ENCODE measurements at regions not wholly inside any gene's neighbourhood (a gene's known extent, or its start where the extent isn't known, plus 50 kb on each side); places are given as distances from the start of the nearest gene placed in this dataset.

- ATAC-seq: no peak
- H3K4me1 ChIP-seq: no peaks in the 10 kb centered on the region
- H3K36me3 ChIP-seq: no peaks in the 10 kb centered on the region
- no peak overlapping the region for H3K4me3 ChIP-seq
- no peak overlapping the region for H3K27ac ChIP-seq
- H3K9me3 ChIP-seq: no peaks in the 10 kb centered on the region
- no peak for TF ChIP-seq POLR2AphosphoS5 (IDR thresholded peaks at IDR 0.05)
- no peak for TF ChIP-seq CTCF (IDR thresholded peaks at IDR 0.05)
- no peak for TF ChIP-seq EP300 (IDR thresholded peaks at IDR 0.05)
- no peak for TF ChIP-seq POLR2A (IDR thresholded peaks at IDR 0.05)
- no peaks in the 10 kb centered on the region for H3K27me3 ChIP-seq
- 78% methylated on average over 5 of the region's 5 CpGs; no CpG with 5 or more reads in 1 of the 2 donors for WGBS, 2 donors (ENCODE audit: low coverage in 1 of 2)
Measured at GRCh38 chr20:24059174-24059573, 70.6 kb upstream of the GGTLC1 start.

GRCh38 chr20:24056491-24056890 lies 67.9 kb upstream of the GGTLC1 start:
- H3K27ac ChIP-seq: no peak overlapping the region
- H3K4me3 ChIP-seq: no peak overlapping the region
- no peak for TF ChIP-seq EP300 (IDR thresholded peaks at IDR 0.05)
- TF ChIP-seq POLR2AphosphoS5 (IDR thresholded peaks at IDR 0.05): no peak
- TF ChIP-seq POLR2A (IDR thresholded peaks at IDR 0.05): no peak
- TF ChIP-seq CTCF (IDR thresholded peaks at IDR 0.05): no peak
- H3K4me1 ChIP-seq: no peaks in the 10 kb centered on the region
- H3K36me3 ChIP-seq: no peaks in the 10 kb centered on the region
- WGBS, 2 donors (ENCODE audit: low coverage in 1 of 2): 13 to 41% methylated on average over 1 of the region's 1 CpG
- H3K9me3 ChIP-seq: no peaks in the 10 kb centered on the region
- peaks cover 7% of the 10 kb centered on the region for H3K27me3 ChIP-seq
- ATAC-seq: no peak

- Histone ChIP-seq H3K27ac (no peak overlapping the region), H3K4me1 (no peaks in the 10 kb centered on the region), H3K36me3 (no peaks in the 10 kb centered on the region), H3K27me3 (peaks cover 7% of the 10 kb centered on the region), H3K9me3 (no peaks in the 10 kb centered on the region), H3K4me3 (no peak overlapping the region)
- 95% methylated on average over 4 of the region's 23 CpGs; no CpG with 5 or more reads in 1 of the 2 donors for WGBS, 2 donors (ENCODE audit: low coverage in 1 of 2)
- no peak for ATAC-seq
- TF ChIP-seq CTCF (IDR thresholded peaks at IDR 0.05): no peak
- no peak for TF ChIP-seq EP300 (IDR thresholded peaks at IDR 0.05)
- TF ChIP-seq POLR2A (IDR thresholded peaks at IDR 0.05): no peak
- no peak for TF ChIP-seq POLR2AphosphoS5 (IDR thresholded peaks at IDR 0.05)
Measured at GRCh38 chr20:24052599-24053275, 64.2 kb upstream of the GGTLC1 start.

- Histone ChIP-seq H3K27me3 (peaks cover 7% of the 10 kb centered on the region), H3K36me3 (no peaks in the 10 kb centered on the region), H3K4me3 (no peak overlapping the region), H3K4me1 (no peaks in the 10 kb centered on the region), H3K9me3 (no peaks in the 10 kb centered on the region), H3K27ac (no peak overlapping the region)
- TF ChIP-seq POLR2A (IDR thresholded peaks at IDR 0.05) (no peak), EP300 (IDR thresholded peaks at IDR 0.05) (no peak), CTCF (IDR thresholded peaks at IDR 0.05) (no peak), POLR2AphosphoS5 (IDR thresholded peaks at IDR 0.05) (no peak)
- 40 to 46% methylated on average over 2 of the region's 2 CpGs for WGBS, 2 donors (ENCODE audit: low coverage in 1 of 2)
- no peak for ATAC-seq
Measured at GRCh38 chr20:24051160-24051559, 62.6 kb upstream of the GGTLC1 start.

GRCh38 chr20:24050119-24050518 lies 61.5 kb upstream of the GGTLC1 start:
- no peaks in the 10 kb centered on the region for H3K4me1 ChIP-seq
- no peaks in the 10 kb centered on the region for H3K36me3 ChIP-seq
- 43 to 89% methylated on average over 1 to 2 of the region's 3 CpGs for WGBS, 2 donors (ENCODE audit: low coverage in 1 of 2)
- no peaks in the 10 kb centered on the region for H3K9me3 ChIP-seq
- H3K27me3 ChIP-seq: peaks cover 7% of the 10 kb centered on the region
- H3K4me3 ChIP-seq: no peak overlapping the region
- H3K27ac ChIP-seq: no peak overlapping the region
- no peak for ATAC-seq
- TF ChIP-seq POLR2AphosphoS5 (IDR thresholded peaks at IDR 0.05): no peak
- no peak for TF ChIP-seq POLR2A (IDR thresholded peaks at IDR 0.05)
- no peak for TF ChIP-seq EP300 (IDR thresholded peaks at IDR 0.05)
- no peak for TF ChIP-seq CTCF (IDR thresholded peaks at IDR 0.05)

Data from gastroesophageal sphincter (tissue), 4 donors.